ENCODE measurements at regions not wholly inside any gene's neighbourhood (a gene's known extent, or its start where the extent isn't known, plus 50 kb on each side); places are given as distances from the start of the nearest gene placed in this dataset.
"Not testable (repeated sequence)": the region's sequence is repeated elsewhere in the genome, so short reads cannot be mapped to it uniquely, and the experiment has no call there.

DNA sequence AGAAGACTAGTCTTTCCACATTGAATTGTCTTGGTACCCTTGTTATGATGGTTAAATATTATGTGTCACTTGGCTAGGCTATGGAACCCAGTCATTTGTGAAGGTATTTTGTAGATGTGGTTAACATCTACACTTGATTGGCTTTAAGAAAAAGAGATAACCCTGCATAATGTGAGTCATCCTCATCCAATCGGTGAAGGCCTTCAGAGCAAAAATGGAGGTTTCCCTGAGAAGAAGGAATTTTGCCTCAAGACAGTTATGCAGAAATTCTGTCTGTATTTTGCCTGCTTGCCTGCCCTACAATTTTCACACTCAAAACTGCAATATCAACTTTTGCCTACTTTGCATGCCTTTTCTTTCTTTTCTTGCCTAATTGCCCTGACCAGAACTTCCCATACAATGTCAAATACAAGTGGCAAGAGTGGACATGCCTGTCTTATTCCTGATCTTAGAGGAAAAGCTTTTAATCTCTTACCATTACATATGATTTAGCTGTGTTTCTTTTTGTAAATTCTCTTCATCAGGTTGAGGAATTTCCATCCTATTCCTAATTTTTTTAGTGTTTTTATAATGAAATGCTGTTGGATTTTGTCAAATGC lies 84.6 kb upstream of the CDC42EP3 start:
- not testable (repeated sequence) for DNase-seq (ENCODE audit: extremely low read depth in 1 of 11, low read depth in 9 of 11, low spot score in 4 of 11)

DNA sequence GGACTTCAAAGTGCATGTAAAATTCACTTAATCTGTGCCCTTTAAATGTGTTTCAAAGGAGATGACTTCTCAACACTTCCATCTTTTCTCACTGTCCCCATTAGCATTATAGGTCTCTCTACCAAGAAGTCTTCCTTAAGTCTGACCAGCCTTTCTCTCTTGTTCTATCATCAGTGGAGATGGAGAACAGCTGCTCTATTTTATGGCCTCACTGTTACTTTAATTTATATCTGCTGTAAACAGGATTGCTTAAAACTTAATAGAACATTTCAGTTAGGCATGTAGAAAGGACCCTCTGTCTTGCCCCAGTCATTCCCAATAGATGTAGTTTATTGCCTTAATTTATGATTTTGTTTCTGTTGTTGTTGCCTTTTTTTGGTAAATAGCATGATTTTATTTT lies 86.0 kb upstream of the CDC42EP3 start:
- peak in 4 of 11 donors; percentile 55 to 67 (median 63) for DNase-seq (ENCODE audit: extremely low read depth in 1 of 11, low read depth in 9 of 11, low spot score in 4 of 11)

DNA sequence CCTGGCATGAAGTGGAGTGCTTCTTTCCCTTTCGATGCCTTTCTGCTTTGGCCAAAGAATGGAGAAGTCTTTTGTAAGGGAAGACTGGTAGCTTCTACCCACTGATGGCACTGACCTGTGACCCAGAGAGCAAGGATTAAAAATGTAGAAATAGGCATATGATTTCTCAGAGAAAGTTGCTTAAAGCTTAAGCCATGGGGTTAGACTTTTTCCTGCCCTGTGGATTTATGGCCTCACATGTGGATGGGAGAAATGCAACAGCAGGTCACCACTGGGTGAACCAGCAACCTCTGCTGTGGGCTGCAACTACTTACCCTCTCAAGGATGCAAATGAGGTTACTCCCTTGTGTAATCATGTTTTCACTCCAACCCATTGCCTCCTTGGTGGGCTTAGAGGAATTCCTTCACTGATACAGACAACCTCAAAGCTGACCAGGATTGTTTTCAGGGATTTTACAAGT lies 86.7 kb upstream of the CDC42EP3 start:
- not testable (repeated sequence) for DNase-seq (ENCODE audit: extremely low read depth in 1 of 11, low read depth in 9 of 11, low spot score in 4 of 11)

DNA sequence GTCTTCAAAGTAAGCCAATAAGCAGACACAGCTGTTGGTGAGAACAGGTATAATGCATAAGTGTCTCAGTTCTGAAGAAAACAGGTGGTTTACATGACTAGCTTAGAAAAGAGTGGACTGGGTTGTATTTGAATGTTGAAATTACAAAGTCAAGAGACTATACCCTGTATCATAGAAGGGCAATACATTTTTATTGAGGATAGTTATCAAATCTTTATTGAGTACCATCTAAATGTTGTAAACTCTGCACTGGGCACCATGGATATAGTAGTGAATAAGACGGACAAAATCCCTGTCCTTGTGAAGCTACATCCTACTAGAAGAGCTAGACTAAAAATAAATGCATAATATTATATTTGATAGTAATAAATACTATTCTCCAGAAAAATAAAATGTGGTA lies 88.5 kb upstream of the CDC42EP3 start:
- DNase-seq (ENCODE audit: extremely low read depth in 1 of 11, low read depth in 9 of 11, low spot score in 4 of 11): not testable (repeated sequence)

DNA sequence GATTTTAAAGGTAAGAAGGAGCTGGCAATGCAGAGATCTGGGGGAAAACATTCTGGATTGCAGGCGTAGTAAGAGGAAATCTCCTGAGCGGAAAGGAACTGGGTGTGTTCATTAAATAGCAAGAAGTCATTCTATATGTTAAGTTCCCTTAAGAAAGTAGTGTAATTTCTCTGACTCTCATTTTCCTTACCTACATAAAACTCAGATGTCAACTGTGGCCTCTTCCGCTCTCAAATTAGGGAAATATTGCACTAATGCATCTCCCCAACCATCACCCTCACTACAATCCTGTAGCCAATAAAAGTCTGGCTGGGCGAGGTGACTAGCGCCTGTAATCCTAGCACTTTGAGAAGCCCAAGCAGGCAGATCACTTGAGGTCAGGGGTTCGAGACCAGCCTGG lies 89.0 kb upstream of the CDC42EP3 start:
- no peak for DNase-seq (ENCODE audit: extremely low read depth in 1 of 11, low read depth in 9 of 11, low spot score in 4 of 11)

DNA sequence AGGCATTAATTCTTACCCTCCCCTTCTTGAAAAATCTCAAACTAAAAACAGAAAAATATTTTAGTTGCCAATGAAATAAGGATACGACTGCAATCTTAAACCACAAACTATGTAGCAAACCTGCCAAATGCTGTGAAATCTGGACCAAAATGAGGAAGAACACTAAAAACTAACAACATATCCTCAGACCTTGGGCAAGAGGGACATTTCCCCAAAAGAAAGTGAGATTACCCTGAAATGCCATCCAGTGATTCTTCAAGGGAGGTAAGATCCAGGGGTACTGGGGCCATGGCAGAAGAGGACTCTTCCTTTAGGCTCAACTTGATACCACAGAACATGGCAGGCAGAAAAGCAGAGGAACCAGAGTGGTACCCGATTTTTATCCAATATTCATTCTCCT lies 90.8 kb upstream of the CDC42EP3 start:
- not testable (repeated sequence) for DNase-seq (ENCODE audit: extremely low read depth in 1 of 11, low read depth in 9 of 11, low spot score in 4 of 11)

DNA sequence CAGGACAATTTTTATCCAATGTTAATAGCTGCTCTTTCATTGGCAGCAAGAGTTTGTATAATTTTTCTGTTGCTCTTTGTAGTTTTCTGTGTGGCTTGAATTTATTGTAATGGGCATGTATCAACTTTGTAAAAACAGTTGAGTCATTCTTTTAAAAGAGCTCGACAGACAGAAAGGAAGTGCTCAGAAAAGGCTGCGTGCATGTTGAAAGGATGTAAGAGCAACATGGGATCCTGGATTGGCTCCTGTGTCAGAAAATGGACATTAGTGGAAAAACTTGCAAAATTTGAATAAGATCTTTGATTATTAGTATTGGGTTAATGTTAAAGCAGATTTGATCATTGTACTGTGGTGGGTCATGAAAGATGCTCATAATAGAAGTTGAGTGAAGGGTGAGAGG lies 93.3 kb upstream of the CDC42EP3 start:
- DNase-seq (ENCODE audit: extremely low read depth in 1 of 11, low read depth in 9 of 11, low spot score in 4 of 11): no peak

DNA sequence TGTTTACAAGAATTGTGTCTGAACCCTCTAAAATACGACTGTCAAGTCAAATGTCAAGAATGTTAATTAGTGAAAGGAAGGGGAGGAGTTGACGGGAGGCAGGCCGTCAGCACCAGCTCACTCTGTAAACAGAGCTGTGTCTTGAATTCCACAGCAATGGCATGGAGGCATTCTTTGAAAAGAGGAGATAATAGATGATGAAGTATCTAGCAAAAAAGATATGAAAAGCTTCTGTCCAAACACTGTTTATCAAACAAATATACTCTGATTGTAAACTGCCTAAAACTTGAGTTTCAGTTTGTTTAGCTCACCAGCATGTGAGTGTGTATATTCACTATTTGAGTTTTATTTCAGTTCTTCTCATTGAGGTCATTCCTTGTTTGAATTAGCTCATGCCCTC lies 94.7 kb upstream of the CDC42EP3 start:
- no peak for DNase-seq (ENCODE audit: extremely low read depth in 1 of 11, low read depth in 9 of 11, low spot score in 4 of 11)

DNA sequence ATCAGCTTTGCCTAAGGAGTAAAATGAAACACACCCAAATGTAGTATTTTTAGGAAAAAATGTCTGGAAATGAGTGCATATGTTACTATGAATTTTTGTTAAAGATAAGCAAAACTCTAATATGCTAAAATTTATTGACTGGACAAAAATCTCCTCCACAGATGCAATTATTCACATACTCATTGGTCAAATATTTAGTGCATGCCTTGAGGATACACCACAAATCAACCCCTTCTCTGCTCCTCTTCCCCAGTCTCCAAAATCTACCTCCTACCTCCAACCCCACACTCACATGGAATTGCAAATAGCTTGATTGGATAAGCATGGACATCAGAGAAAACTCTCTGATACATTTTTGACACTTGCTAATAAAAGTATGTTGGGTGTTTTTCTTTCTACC lies 95.6 kb upstream of the CDC42EP3 start:
- DNase-seq (ENCODE audit: extremely low read depth in 1 of 11, low read depth in 9 of 11, low spot score in 4 of 11): no peak

- peak in 2 of 11 donors; percentile 57 to 59 for DNase-seq (ENCODE audit: extremely low read depth in 1 of 11, low read depth in 9 of 11, low spot score in 4 of 11)
Observed at GRCh38 chr2:37767959-37768925, 96.8 kb upstream of the CDC42EP3 start.

- no peak for DNase-seq (ENCODE audit: extremely low read depth in 1 of 11, low read depth in 9 of 11, low spot score in 4 of 11)
Observed at GRCh38 chr2:37769551-37769950, 98.1 kb upstream of the CDC42EP3 start.

GRCh38 chr2:37770797-37771196 lies 99.4 kb upstream of the CDC42EP3 start:
- no peak for DNase-seq (ENCODE audit: extremely low read depth in 1 of 11, low read depth in 9 of 11, low spot score in 4 of 11)

DNA sequence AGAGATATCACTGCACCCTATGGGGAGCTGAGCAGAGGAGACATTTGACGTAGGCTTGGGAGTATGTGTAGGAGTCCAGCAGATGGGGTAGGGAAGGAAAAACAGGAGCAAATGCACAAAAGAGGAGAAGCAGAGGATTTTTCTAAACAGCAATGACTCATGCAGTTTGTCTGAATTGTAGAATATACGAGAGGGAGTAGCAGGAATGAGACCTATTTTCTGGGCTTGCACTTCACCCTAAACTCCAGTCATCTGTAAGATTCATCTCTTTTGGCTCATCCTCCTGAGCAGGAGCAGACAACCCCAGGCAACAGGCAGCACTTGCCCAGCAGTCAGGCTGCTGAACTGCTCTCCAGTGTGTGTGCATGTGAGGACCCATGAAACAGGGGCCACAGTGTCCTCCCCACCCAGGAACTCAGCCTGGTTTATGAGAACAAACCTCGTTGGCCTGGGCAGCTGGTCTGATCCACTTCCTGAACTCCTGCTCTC lies 100.2 kb upstream of the CDC42EP3 start:
- DNase-seq (ENCODE audit: extremely low read depth in 1 of 11, low read depth in 9 of 11, low spot score in 4 of 11): no peak

DNA sequence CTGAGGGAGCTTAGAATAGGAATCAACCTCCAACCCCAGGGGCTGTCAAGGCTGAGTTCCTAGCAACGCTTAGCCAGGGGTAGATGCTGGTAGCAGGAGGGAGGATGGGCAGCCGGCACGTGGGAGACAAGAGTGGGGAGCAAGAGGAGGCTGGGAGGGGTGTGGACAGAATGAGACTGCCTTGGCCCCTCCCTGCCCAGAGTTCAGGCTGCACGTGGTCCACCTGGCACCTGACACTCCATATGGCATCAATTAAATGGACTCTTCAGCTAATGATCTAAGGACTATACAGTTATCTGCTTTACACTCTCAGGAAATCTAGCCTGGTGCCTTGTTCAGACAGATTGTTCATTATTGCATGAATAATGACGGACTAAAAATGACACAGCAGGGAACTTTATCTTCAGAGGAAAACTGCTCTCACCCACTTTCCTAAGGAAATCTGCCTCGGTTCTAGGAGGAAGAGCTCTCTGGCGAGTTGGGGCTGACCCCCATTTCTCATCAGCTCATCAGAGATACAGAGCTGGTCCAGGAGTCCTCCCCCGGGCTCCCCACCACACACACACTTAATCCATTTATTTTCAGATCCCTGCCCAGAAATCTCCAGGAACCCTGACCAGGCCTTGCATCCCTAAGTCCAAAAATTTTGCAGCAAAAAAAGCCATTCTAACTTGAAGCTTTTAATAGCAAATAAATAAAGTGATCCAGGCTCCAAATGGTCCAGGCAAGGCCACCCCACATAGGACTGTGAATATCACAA lies 102.1 kb upstream of the CDC42EP3 start:
- DNase-seq (ENCODE audit: extremely low read depth in 1 of 11, low read depth in 9 of 11, low spot score in 4 of 11): no peak

DNA sequence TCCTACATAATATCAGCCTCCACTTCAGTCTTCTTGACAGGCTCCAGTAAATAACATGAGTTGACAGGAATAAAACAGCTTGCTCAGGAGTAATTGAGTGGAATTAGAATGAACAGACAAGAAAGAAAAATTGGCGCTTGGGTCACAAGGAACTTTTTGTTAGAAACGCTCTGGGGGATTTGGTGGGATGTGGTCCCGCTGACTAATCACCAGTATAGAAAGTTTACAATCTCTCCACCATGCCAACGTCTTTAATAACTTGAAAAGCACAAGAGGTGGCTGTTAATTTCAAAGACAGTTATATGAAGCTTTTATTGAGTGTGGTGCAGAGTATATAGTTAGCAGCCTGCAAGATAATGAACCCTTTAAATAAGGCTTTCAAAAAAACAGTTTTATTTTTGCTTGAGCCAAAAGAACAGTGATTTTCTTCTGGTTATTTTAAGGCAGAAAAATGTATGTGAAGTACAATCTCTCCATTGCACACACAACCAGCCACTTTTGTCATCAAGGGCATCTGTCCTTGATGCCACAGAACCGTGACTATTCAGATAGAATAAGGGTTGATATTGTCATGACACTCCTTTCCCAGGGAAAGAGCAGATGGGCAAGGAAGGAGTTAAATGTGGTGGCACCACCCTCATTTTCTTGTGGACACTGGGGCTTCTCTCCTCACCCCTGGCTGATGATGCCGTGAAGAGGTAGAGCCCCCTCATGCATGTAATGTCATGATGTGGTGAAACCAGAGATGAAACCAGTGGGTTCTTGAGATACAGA lies 102.9 kb upstream of the CDC42EP3 start:
- DNase-seq (ENCODE audit: extremely low read depth in 1 of 11, low read depth in 9 of 11, low spot score in 4 of 11): not testable (repeated sequence)

- DNase-seq (ENCODE audit: extremely low read depth in 1 of 11, low read depth in 9 of 11, low spot score in 4 of 11): no peak
Observed at GRCh38 chr2:37774976-37775907, 103.8 kb upstream of the CDC42EP3 start.

DNA sequence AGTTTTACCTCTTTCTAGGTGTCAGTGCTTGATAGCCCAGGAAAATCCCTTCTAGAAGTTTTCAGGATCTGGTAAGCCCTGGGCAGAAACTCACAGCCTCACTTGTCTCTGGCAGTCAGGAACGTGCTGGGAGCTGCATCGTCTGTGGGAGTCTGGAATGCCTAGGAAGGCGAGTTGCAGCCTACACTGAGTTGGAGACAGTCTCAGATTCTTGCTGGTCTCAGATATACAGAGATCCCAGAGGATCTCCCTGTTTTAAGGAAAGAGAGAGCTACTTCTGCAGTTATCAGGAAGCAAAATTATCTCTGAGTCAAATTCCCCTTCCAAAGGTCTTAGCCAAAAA lies 104.4 kb upstream of the CDC42EP3 start:
- no peak for DNase-seq (ENCODE audit: extremely low read depth in 1 of 11, low read depth in 9 of 11, low spot score in 4 of 11)

- no peak for DNase-seq (ENCODE audit: extremely low read depth in 1 of 11, low read depth in 9 of 11, low spot score in 4 of 11)
Observed at GRCh38 chr2:37776487-37776886, 105.0 kb upstream of the CDC42EP3 start.

Measured in renal cortex interstitium (tissue), 11 donors.